Endothelial cell of umbilical vein (primary cell): ENCODE measurements at regions not wholly inside any gene's neighbourhood (a gene's known extent, or its start where the extent isn't known, plus 50 kb on each side); places are given as distances from the start of the nearest gene placed in this dataset.

Experiments used
- BruUV-seq: library from RNA; stranded (reverse); fragments of 400-500 nt; replicated peaks from 2 replicates; lab custom pipeline; 2021; lab: Mats Ljungman, UMichigan
- CTCF ChIA-PET: fragments of 300-600, 350-600 bp; sonication (Branson Sonifier 250); formaldehyde crosslinking; loops from one replicate; lab custom pipeline; 2021; ENCODE audit warnings: antibody characterized with exemption, inconsistent platforms; lab: Charles Lee
- POLR2A ChIA-PET: fragments of 300-600, 350-600 bp; sonication (Branson Sonifier 250); formaldehyde crosslinking; loops from one replicate; lab custom pipeline; 2021; ENCODE audit warnings: antibody characterized with exemption, inconsistent platforms; lab: Charles Lee
- DNase-seq: peaks from one replicate; pipeline ENCODE4 v3.0.0-alpha.2; 2011; ENCODE audit warnings: low read depth, low spot score
- FAIRE-seq: peaks from 2 replicates; lab custom pipeline; 2011; peaks lifted over from hg19 to GRCh38; lab: Jason Lieb, UNC
- H2AFZ ChIP-seq: 2 replicates; pipeline ENCODE4 v1.6.0; 2012; ENCODE audit warnings: low read depth, low read length, control low read depth, inconsistent platforms
- H3K27ac ChIP-seq: 2 replicates; pipeline ENCODE4 v1.5.1; 2011; ENCODE audit warnings: low read depth, mild to moderate bottlenecking, control low read depth, low read length, moderate library complexity; ENCODE audit not compliant: insufficient read depth
- H3K27me3 ChIP-seq, 2 experiments: 2 replicates each; pipeline versions ENCODE4 v1.6.0 to v1.6.1; 2011; ENCODE audit warnings: low read length in 2 of 2, mixed read lengths in 1 of 2; ENCODE audit not compliant: control insufficient read depth in 2 of 2, insufficient read depth in 2 of 2
- H3K36me3 ChIP-seq, 2 experiments: 2 replicates in 1 of 2; 3 replicates in 1 of 2; pipeline ENCODE4 v1.5.1; 2011; ENCODE audit warnings: low read length in 2 of 2, mild to moderate bottlenecking in 1 of 2, moderate library complexity in 1 of 2; ENCODE audit not compliant: control insufficient read depth in 2 of 2, insufficient read depth in 2 of 2; ENCODE audit errors: extremely low read depth in 1 of 2
- H3K4me1 ChIP-seq: 3 replicates; pipeline ENCODE4 v1.5.1; 2011; ENCODE audit warnings: mild to moderate bottlenecking, low read length; ENCODE audit not compliant: control insufficient read depth, insufficient read depth; ENCODE audit errors: extremely low read depth
- H3K4me2 ChIP-seq: 2 replicates; pipeline ENCODE4 v1.6.1; 2011; ENCODE audit warnings: low read length, control low read depth, mixed read lengths; ENCODE audit not compliant: insufficient read depth
- H3K4me3 ChIP-seq, 3 experiments: fragments of 200-600 bp in 1 of 3; sonication (generic), shearing (Covaris generic) in 1 of 3; replicated peaks in 1 of 3; 2 replicates each; pipeline ENCODE4 v1.5.1; 2011 to 2016; ENCODE audit warnings: control low read depth in 3 of 3, low read length in 3 of 3, mild to moderate bottlenecking in 2 of 3, inconsistent platforms in 1 of 3, low read depth in 1 of 3, moderate library complexity in 1 of 3; ENCODE audit not compliant: insufficient read depth in 1 of 3
- H3K79me2 ChIP-seq: 2 replicates; pipeline ENCODE4 v1.6.0; 2012; ENCODE audit warnings: low read length, inconsistent platforms; ENCODE audit not compliant: control insufficient read depth, insufficient read depth
- H3K9ac ChIP-seq: replicated peaks from 2 replicates; pipeline ENCODE3; 2011; ENCODE audit warnings: low read length, control low read depth; ENCODE audit not compliant: insufficient read depth; ENCODE audit errors: extremely low read depth
- H3K9me1 ChIP-seq: replicated peaks from 3 replicates; pipeline ENCODE4 v1.6.0; 2011; ENCODE audit warnings: mild to moderate bottlenecking, low read length; ENCODE audit not compliant: control insufficient read depth, insufficient read depth; ENCODE audit errors: extremely low read depth
- H3K9me3 ChIP-seq: replicated peaks from 2 replicates; pipeline ENCODE4 v1.5.1; 2012; ENCODE audit warnings: low read length, inconsistent platforms; ENCODE audit not compliant: control insufficient read depth, insufficient read depth
- H4K20me1 ChIP-seq: replicated peaks from 2 replicates; pipeline ENCODE3; 2011; ENCODE audit warnings: mild to moderate bottlenecking, low read length; ENCODE audit not compliant: control insufficient read depth, insufficient read depth; ENCODE audit errors: extremely low read depth
- CTCF ChIP-seq, 2 donors: IDR thresholded peaks; 1 replicate in 1 of 2; 2 replicates in 1 of 2; pipeline ENCODE4 v1.5.1; 2011; ENCODE audit warnings: low read length in 2 of 2, mild to moderate bottlenecking in 2 of 2, moderate library complexity in 2 of 2, control low read depth in 1 of 2, inconsistent platforms in 1 of 2, low read depth in 1 of 2; ENCODE audit not compliant: insufficient read depth in 1 of 2; ENCODE audit errors: extremely low read depth in 1 of 2
- EZH2 ChIP-seq: IDR thresholded peaks from 2 replicates; pipeline ENCODE4 v1.6.1; 2012; ENCODE audit warnings: borderline replicate concordance, low read depth, mild to moderate bottlenecking, moderate library complexity, low read length, inconsistent platforms; ENCODE audit not compliant: severe bottlenecking
- FOS ChIP-seq: IDR thresholded peaks from 2 replicates; pipeline ENCODE4 v1.6.1; 2011; ENCODE audit warnings: mild to moderate bottlenecking, low read length, moderate library complexity, borderline replicate concordance; ENCODE audit not compliant: insufficient read depth
- GATA2 ChIP-seq: IDR thresholded peaks from 2 replicates; pipeline ENCODE4 v1.7.0; 2011; ENCODE audit warnings: low read depth, mild to moderate bottlenecking, moderate library complexity, mixed read lengths, low read length; ENCODE audit not compliant: insufficient read length, insufficient read depth
- JUN ChIP-seq: IDR thresholded peaks from 2 replicates; pipeline ENCODE4 v1.6.1; 2011; ENCODE audit warnings: borderline replicate concordance, low read depth; ENCODE audit not compliant: insufficient read length, insufficient read depth
- MYC ChIP-seq: IDR thresholded peaks from one replicate; pipeline ENCODE4 v1.6.1; 2011; ENCODE audit warnings: mild to moderate bottlenecking, low read depth, low read length
- POLR2A ChIP-seq: IDR thresholded peaks from 2 replicates; pipeline ENCODE4 v1.6.1; 2012; ENCODE audit warnings: low read depth, mild to moderate bottlenecking, control low read depth, low read length
- POLR2AphosphoS5 ChIP-seq: IDR thresholded peaks from 2 replicates; pipeline ENCODE4 v1.6.1; 2012; ENCODE audit warnings: low read depth, mild to moderate bottlenecking, control low read depth, low read length, moderate library complexity; ENCODE audit not compliant: insufficient read depth
- dilution Hi-C: fragments of 300-500 bp; cut with MboI; formaldehyde crosslinking; loops from one replicate; pipeline ENCODE4 v1.15.0; 2019; ENCODE audit warnings: low sequenced_read_pairs; ENCODE audit not compliant: extremely low pct_ligation_motif_present
- intact Hi-C: fragments of 100-400 bp; cut with micrococcal nuclease; formaldehyde crosslinking; loops from one replicate; pipeline ENCODE4 v1.10.0; 2022
- TF ChIP-seq, protein P1 (sequence below): IDR thresholded peaks from 2 replicates; pipeline ENCODE4 v1.6.1; 2011; ENCODE audit not compliant: insufficient read depth, insufficient read length

DNA sequence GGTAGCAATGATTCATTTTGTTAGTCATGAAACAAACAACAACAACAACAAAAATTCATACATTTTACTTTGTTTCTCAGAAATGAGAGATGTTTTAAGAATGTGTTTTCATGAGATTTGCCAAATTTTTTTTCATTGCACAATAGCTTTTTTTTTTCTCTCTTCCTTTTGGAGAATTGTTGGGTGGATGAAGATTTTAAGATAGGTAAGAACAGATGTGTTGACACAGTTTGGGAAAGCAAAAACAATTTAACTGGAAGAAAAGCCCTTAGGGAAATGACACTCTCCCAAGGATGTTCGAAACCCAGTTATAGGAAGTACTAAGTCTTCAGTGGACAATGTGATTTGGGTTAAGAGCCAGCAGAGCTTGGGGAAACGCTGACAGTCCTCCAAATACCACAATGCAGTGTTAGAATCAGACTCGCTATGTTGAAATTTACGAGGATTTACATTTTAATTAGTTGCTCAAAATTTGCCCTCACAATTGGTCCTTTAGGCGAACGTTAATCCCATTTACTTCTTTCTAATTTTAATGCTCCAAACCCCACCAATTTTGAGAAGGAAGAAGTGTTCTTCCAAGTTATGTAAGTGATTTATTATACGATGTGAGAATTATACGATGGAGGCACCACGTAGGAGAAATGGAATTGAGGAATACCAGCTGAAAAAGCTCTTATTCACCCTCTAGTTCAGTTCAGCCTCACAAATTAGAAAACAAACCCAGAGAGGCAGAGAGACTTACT, 61.2 kb downstream of the HHEX start:
- H3K4me3 ChIP-seq = no peak overlapping the region
- no peak overlapping the region for H3K9ac ChIP-seq
- H3K27ac ChIP-seq = no peak overlapping the region
- CTCF ChIA-PET = interaction anchor here (1.3 to 1.5 kb wide), 2 partner anchors 10 to 55 kb away, joined by 3 read pairs; no protein-coding TSS in a partner anchor
- H3K9me3 ChIP-seq = no peaks in the 10 kb centered on the region
- H4K20me1 ChIP-seq = no peaks in the 10 kb centered on the region
- POLR2A ChIA-PET = no interaction called here
- intact Hi-C loops (no loop called here), dilution Hi-C loops (no loop called here)
- H3K36me3 ChIP-seq = no peaks in the 10 kb centered on the region
- TF ChIP-seq POLR2A (no peak), POLR2AphosphoS5 (no peak), EZH2 (no peak), JUN (no peak), MYC (no peak), CTCF (IDR thresholded peaks at IDR 0.05; ENCODE audit: extremely low read depth in 1 of 2, insufficient read depth in 1 of 2, low read depth in 1 of 2, low read length in 2 of 2) (no peak), FOS (no peak), GATA2 (no peak)
- TF ChIP-seq, protein P1, sequence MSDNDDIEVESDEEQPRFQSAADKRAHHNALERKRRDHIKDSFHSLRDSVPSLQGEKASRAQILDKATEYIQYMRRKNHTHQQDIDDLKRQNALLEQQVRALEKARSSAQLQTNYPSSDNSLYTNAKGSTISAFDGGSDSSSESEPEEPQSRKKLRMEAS = no peak
- no peaks in the 10 kb centered on the region for H3K79me2 ChIP-seq
- FAIRE-seq = peak; percentile 67
- no TSS peak for BruUV-seq
- H2AFZ ChIP-seq = peak overlapping the region; percentile 8
- H3K27me3 ChIP-seq = no peaks in the 10 kb centered on the region
- H3K4me2 ChIP-seq = peak overlapping the region; percentile 46
- peak; percentile 42 for DNase-seq
- peaks cover 19% of the 10 kb centered on the region for H3K4me1 ChIP-seq
- no peaks in the 10 kb centered on the region for H3K9me1 ChIP-seq
